T-helper 1 cell treated with Interleukin-12 subunit alpha and Interleukin-12 subunit beta and Interleukin-4 antibody, amounts not matched to agents 30 ng/mL and 1 ng/mL, for 36 hours (primary cell): ENCODE measurements at regions not wholly inside any gene's neighbourhood (a gene's known extent, or its start where the extent isn't known, plus 50 kb on each side); places are given as distances from the start of the nearest gene placed in this dataset.

Source experiments
- intact Hi-C: fragments of 100-400 bp; cut with micrococcal nuclease; formaldehyde crosslinking; loops from one replicate; pipeline ENCODE4 v1.15.1; 2024

- intact Hi-C loops = no loop called here
Observed at GRCh38 chr1:68293609-68294366, 61.5 kb upstream of the WLS start.

GRCh38 chr1:68293122-68293521 lies 60.8 kb upstream of the WLS start:
- intact Hi-C loops = no loop called here

GRCh38 chr1:68291688-68292384 lies 59.5 kb upstream of the WLS start:
- intact Hi-C loops = no loop called here

- intact Hi-C loops = no loop called here
Observed at GRCh38 chr1:68287241-68287640, 54.9 kb upstream of the WLS start.

GRCh38 chr1:68285046-68285445 lies 52.7 kb upstream of the WLS start:
- intact Hi-C loops = no loop called here

GRCh38 chr1:68281946-68282615 lies 49.8 kb upstream of the WLS start:
- intact Hi-C loops = no loop called here
